Motor neuron (in vitro differentiated cells): ENCODE measurements at regions not wholly inside any gene's neighbourhood (a gene's known extent, or its start where the extent isn't known, plus 50 kb on each side); places are given as distances from the start of the nearest gene placed in this dataset.
"Not testable (repeated sequence)": the region's sequence is repeated elsewhere in the genome, so short reads cannot be mapped to it uniquely, and the experiment has no call there.

Experiments
- ATAC-seq, 8 experiments: fragments of 200-7000 bp; cut with Tn5 transposase; replicated peaks in 6 of 8; 2 replicates each; pipeline ENCODE4 v1.8.0; 2021; ENCODE audit warnings: mild to moderate bottlenecking in 8 of 8, moderate library complexity in 8 of 8
- H3K27ac ChIP-seq, 2 donors: fragments of 250-450 bp; sonication (Bioruptor Pico); 2 replicates each; pipeline ENCODE4 v1.9.0; 2021; ENCODE audit warnings: antibody characterized with exemption in 2 of 2, mild to moderate bottlenecking in 2 of 2, moderate library complexity in 1 of 2
- H3K4me1 ChIP-seq, 2 donors: fragments of 250-450 bp; sonication (Bioruptor Pico); replicated peaks in 1 of 2; 2 replicates each; pipeline ENCODE4 v1.6.1; 2021; ENCODE audit warnings: antibody characterized with exemption in 2 of 2, mild to moderate bottlenecking in 2 of 2, moderate library complexity in 1 of 2
- H3K4me3 ChIP-seq, 5 donors: fragments of 250-450 bp; sonication (Bioruptor Pico); 2 replicates each; pipeline ENCODE4 v1.9.0; 2021; ENCODE audit warnings: antibody characterized with exemption in 5 of 5, mild to moderate bottlenecking in 5 of 5, moderate library complexity in 4 of 5
- WGBS, 10 experiments: fragments of 450-650 bp; shearing (Covaris generic); methylation state at CpG; one replicate each; pipeline ENCODE4 v1.0.0; 2022; 5-methylcytosine and 5-hydroxymethylcytosine counted together
- in situ Hi-C, 9 experiments: fragments of 400-800 bp; cut with MboI; loops; one replicate each; pipeline ENCODE4 v1.15.0; 2021; ENCODE audit warnings: low sequenced_read_pairs in 9 of 9, low pct_unique_long_range_greater_than_20kb in 2 of 9; ENCODE audit not compliant: unreplicated experiment in 9 of 9

DNA sequence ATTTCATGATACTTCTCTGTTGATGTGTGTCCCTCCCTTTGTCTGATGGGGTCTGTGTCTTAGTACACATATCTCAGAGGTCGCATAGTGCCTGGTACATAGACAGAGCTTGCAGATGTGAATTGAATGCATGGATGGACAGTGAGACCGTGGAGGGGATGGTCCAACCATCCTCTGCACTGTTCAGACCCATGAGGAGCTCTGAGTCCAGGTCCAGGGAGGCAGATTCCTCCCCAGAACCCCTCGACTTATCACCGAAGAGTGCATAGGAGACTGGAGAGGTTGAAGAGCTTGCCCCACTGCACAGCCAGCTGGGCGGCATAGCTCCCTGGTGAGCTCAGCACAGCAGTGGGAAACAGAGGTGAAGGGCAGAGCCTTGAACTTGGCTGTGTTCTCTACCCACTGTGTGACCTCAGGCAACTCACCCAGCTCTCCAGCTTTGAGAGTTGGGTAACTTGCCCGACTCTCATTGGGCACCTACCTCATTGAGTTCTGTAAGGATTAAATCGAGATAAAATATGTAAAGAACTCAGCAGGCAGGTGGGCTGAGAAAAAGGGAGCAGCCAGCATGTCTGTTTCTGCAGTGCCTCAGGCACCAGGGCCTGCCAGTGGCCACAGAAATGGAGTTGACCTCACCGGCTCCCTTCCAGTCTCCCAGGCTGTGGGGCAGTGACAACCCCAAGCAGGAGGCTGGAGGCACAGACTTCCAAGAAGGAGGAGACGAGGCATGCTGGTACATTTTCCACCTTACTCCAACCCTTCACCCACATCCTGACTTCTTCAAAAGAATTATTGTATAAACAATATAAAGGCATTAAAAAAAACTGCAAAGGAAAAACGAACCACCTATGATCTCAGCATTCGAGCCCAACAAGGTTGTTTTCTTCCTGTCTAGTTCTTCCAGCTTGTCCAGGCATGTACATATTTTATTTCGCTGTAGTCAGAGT, 54.1 kb upstream of the TFRC start:
- no peak overlapping the region for H3K27ac ChIP-seq
- in situ Hi-C loops = no loop called here
- 27 to 87% (median 60%) methylated on average over 1 to 8 of the region's 12 CpGs; no CpG with 5 or more reads in 1 of the 10 experiments for WGBS, 10 experiments
- H3K4me1 ChIP-seq = no peaks in the 10 kb centered on the region
- ATAC-seq = peak in 3 of 8 experiments; percentile 48 to 71 (median 56)
- H3K4me3 ChIP-seq = no peak overlapping the region

GRCh38 chr3:196134691-196135090, 52.8 kb upstream of the TFRC start:
- Histone ChIP-seq H3K27ac (no peak overlapping the region), H3K4me3 (no peak overlapping the region), H3K4me1 (no peaks in the 10 kb centered on the region)
- in situ Hi-C loops = no loop called here
- WGBS, 10 experiments = 71 to 100% (median 81%) methylated on average over 1 to 7 of the region's 7 CpGs; no CpG with 5 or more reads in 2 of the 10 experiments
- ATAC-seq = no peak

GRCh38 chr3:196133869-196134268, 52.0 kb upstream of the TFRC start:
- in situ Hi-C loops, ATAC-seq, H3K27ac ChIP-seq, H3K4me3 ChIP-seq, H3K4me1 ChIP-seq: not testable (repeated sequence)
- 50 to 100% (median 81%) methylated on average over 2 to 9 of the region's 9 CpGs; no CpG with 5 or more reads in 2 of the 10 experiments for WGBS, 10 experiments

GRCh38 chr3:196131921-196132320, 50.0 kb upstream of the TFRC start:
- WGBS, 10 experiments = 60 to 100% (median 79%) methylated on average over 1 to 11 of the region's 13 CpGs; no CpG with 5 or more reads in 3 of the 10 experiments
- Histone ChIP-seq H3K4me3 (no peak overlapping the region), H3K27ac (no peak overlapping the region), H3K4me1 (no peaks in the 10 kb centered on the region)
- no peak for ATAC-seq
- in situ Hi-C loops = no loop called here
